ENCODE measurements at regions not wholly inside any gene's neighbourhood (a gene's known extent, or its start where the extent isn't known, plus 50 kb on each side); places are given as distances from the start of the nearest gene placed in this dataset.

GRCh38 chr6:114430534-114431124 lies 87.8 kb upstream of the HS3ST5 start:
- DNase-seq (ENCODE audit: low read depth) = no peak

DNA sequence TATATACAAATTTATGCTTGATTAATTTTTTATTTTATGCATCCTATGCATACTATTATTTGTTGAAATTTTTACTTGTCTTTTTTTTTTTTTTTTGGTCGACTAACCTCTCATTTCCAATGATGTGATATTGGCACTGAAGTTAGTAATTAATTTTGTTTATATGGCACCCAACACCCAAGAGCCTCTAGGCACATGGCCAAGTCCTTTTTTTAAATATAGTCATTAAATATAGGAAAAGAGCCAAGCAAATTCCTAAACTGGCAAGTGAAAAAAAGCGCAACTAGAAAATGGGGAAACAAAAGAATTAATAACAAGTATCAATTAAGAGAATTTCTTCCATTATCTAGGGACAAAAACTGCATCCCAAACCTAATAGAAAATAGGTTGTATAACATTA lies 85.5 kb upstream of the HS3ST5 start:
- no peak for DNase-seq (ENCODE audit: low read depth)

- no peak for DNase-seq (ENCODE audit: low read depth)
These were observed 78.4 kb upstream of the HS3ST5 start for GRCh38 chr6:114421199-114421598.

DNA sequence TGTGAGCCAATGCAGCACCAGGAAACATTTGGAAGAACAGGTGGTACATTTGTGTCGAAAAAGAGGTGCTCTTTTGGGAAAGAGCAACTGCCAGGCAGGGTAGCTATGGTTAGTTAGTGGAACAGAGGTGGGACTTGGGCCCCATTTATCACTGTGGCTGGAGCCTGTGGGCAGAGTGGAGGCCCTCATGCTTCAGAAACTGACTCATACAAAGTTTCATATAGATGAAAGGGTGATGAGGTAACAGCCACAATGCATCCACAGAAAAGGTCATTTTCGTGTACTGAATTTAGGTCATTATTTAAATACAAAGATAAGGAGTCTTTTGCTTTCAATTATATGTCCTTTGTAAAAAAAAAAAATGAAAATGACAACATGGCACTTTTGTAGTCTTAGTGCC lies 76.4 kb upstream of the HS3ST5 start:
- DNase-seq (ENCODE audit: low read depth) = peak; percentile 16

DNA sequence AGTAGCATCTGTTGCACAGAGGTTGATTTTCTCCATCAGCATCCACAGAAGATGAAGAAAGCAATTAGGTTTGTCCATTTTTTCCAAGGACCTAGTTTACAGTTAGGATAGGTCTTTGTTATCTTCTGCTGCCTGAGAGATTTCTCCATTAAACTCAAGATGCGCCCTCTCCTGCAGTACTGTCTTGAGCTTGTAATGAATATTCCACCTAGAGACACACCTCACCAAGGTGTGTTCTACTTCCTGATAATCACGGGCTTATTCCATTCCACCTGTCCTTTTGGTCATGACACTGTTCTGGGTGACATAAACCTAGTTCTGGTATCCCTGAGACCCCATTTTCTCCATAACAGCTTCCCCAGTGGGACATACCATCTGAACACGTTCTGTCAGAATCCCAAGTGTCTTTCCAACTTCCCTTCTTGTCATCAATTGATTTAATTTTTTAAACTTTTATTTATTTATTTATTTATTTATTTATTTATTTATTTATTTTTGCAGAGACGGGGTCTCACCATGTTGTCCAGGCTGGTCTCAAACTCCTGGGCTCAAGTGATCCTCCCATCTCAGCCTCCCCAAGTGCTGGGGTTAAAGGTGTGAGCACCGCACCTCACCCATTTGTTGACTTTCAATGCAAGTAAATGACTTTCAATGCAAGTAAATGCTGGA lies 75.6 kb upstream of the HS3ST5 start:
- DNase-seq (ENCODE audit: low read depth) = no peak

GRCh38 chr6:114407426-114408035 lies 64.7 kb upstream of the HS3ST5 start:
- no peak for DNase-seq (ENCODE audit: low read depth)

DNA sequence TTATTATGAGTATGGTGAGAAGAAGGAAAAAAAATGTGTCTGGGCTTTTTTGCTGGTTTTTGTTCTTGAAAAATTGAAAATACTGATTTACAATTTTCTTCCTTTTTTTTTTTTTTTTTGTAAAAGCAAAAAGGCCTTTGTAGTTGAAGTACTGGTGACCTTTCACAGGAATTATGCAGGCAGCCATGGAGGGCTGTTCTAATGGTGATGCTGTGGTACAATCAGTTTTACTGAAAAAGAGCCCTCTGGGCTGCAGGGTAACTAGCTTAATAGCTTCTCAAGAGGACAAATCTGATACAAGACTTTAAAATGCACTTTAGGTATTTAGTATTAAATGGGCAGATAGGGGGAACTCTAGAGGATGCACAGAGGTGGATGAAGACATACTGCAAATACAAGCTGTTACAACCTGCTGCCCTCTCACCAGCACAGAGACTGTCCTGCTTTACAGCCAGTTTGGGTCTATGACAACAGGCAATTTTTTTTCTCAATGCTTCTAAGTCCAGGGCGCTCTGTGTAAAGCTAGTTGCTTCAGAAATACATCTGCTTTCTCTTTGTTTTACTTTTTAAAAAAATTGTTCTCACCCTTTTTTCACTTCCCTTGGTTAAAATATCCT lies 61.6 kb upstream of the HS3ST5 start:
- no peak for DNase-seq (ENCODE audit: low read depth)

DNA sequence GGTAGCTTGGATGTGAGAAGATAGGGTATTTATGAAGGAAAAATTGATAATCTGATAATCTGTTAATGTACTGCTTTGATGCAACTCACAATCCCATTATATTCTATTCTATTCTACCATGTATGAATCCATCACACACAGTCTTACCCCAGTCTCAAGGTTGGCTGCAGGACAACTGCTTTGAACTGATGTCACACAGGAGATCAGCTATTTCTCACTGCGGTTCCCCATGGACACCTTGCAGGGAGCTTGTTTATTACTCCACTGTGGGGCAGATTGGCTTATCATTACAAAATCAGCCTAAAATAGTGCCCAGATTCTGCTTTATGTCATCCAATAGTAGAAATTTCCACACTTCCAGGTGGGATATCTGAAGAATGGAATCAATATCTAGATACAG lies 61.0 kb upstream of the HS3ST5 start:
- DNase-seq (ENCODE audit: low read depth) = no peak

DNA sequence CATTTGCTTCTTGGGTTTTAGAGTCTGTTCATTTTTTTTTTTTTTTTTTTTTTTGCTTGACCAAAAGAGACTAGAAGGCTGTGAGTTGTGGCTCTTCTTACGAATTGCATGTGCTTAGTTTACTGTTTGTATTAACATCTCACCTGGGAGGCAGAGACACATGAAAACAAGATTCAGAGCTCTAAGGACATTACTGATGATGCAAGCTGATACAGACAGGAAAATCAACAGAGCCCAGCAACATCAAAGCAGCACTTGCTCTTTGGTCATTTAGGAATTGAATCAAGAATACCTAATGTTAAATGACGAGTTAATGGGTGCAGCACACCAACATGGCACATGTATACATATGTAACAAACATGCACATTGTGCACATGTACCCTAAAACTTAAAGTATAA lies 55.7 kb upstream of the HS3ST5 start:
- no peak for DNase-seq (ENCODE audit: low read depth)
